Activated naive CD8-positive, alpha-beta T cell treated with anti-CD3 and anti-CD28 coated beads for 36 hours (primary cell): ENCODE measurements at regions not wholly inside any gene's neighbourhood (a gene's known extent, or its start where the extent isn't known, plus 50 kb on each side); places are given as distances from the start of the nearest gene placed in this dataset.
"Not testable (repeated sequence)": the region's sequence is repeated elsewhere in the genome, so short reads cannot be mapped to it uniquely, and the experiment has no call there.

Experiments
- DNase-seq: peaks from one replicate; pipeline ENCODE4 v3.0.0; 2021
- H3K27ac Mint-ChIP-seq: one replicate; pipeline ENCODE4 v1.8.0; 2022; ENCODE audit warnings: mild to moderate bottlenecking, moderate library complexity, mixed read lengths
- H3K27me3 Mint-ChIP-seq: one replicate; pipeline ENCODE4 v1.8.0; 2022; ENCODE audit warnings: mild to moderate bottlenecking, mixed read lengths
- H3K36me3 Mint-ChIP-seq: one replicate; pipeline ENCODE4 v1.8.0; 2021; ENCODE audit warnings: mild to moderate bottlenecking, mixed read lengths
- H3K4me1 Mint-ChIP-seq: one replicate; pipeline ENCODE4 v1.8.0; 2021; ENCODE audit warnings: mixed read lengths
- H3K4me3 Mint-ChIP-seq: one replicate; pipeline ENCODE4 v1.8.0; 2022; ENCODE audit warnings: mild to moderate bottlenecking, moderate library complexity, mixed read lengths
- H3K9me3 Mint-ChIP-seq: one replicate; pipeline ENCODE4 v1.8.0; 2022; ENCODE audit warnings: mixed read lengths

- Mint-ChIP-seq H3K27ac (no peak overlapping the region), H3K27me3 (no peaks in the 10 kb centered on the region), H3K9me3 (peaks cover 2% of the 10 kb centered on the region), H3K4me3 (no peak overlapping the region), H3K36me3 (no peaks in the 10 kb centered on the region), H3K4me1 (no peaks in the 10 kb centered on the region)
- DNase-seq, result no peak
Measured at GRCh38 chr18:41060967-41061366, 894.1 kb upstream of the PIK3C3 start.

GRCh38 chr18:41059126-41059415 lies 896.0 kb upstream of the PIK3C3 start:
- peaks cover 2% of the 10 kb centered on the region for H3K9me3 Mint-ChIP-seq
- H3K4me1 Mint-ChIP-seq, result no peaks in the 10 kb centered on the region
- H3K27ac Mint-ChIP-seq, result no peak overlapping the region
- no peak for DNase-seq
- no peaks in the 10 kb centered on the region for H3K36me3 Mint-ChIP-seq
- H3K4me3 Mint-ChIP-seq, result no peak overlapping the region
- no peaks in the 10 kb centered on the region for H3K27me3 Mint-ChIP-seq

GRCh38 chr18:41058351-41059125 lies 896.5 kb upstream of the PIK3C3 start:
- Mint-ChIP-seq H3K27ac (no peak overlapping the region), H3K27me3 (no peaks in the 10 kb centered on the region), H3K4me3 (no peak overlapping the region), H3K36me3 (no peaks in the 10 kb centered on the region), H3K9me3 (peaks cover 5% of the 10 kb centered on the region), H3K4me1 (no peaks in the 10 kb centered on the region)
- no peak for DNase-seq

- peaks cover 7% of the 10 kb centered on the region for H3K9me3 Mint-ChIP-seq
- H3K4me1 Mint-ChIP-seq, result no peaks in the 10 kb centered on the region
- no peaks in the 10 kb centered on the region for H3K27me3 Mint-ChIP-seq
- no peaks in the 10 kb centered on the region for H3K36me3 Mint-ChIP-seq
- no peak overlapping the region for H3K27ac Mint-ChIP-seq
- no peak overlapping the region for H3K4me3 Mint-ChIP-seq
- DNase-seq, result no peak
Measured at GRCh38 chr18:41052625-41053024, 902.4 kb upstream of the PIK3C3 start.

GRCh38 chr18:41046250-41046649 lies 908.8 kb upstream of the PIK3C3 start:
- not testable (repeated sequence) for H3K4me1 Mint-ChIP-seq, H3K36me3 Mint-ChIP-seq, H3K27me3 Mint-ChIP-seq, H3K4me3 Mint-ChIP-seq, H3K27ac Mint-ChIP-seq, DNase-seq, H3K9me3 Mint-ChIP-seq

GRCh38 chr18:41043876-41044275 lies 911.2 kb upstream of the PIK3C3 start:
- Mint-ChIP-seq H3K36me3 (no peaks in the 10 kb centered on the region), H3K9me3 (peaks cover 7% of the 10 kb centered on the region), H3K27me3 (no peaks in the 10 kb centered on the region)

GRCh38 chr18:41042866-41043265 lies 912.2 kb upstream of the PIK3C3 start:
- no peaks in the 10 kb centered on the region for H3K36me3 Mint-ChIP-seq
- no peak overlapping the region for H3K27ac Mint-ChIP-seq
- H3K4me3 Mint-ChIP-seq, result no peak overlapping the region
- H3K9me3 Mint-ChIP-seq, result peaks cover 7% of the 10 kb centered on the region
- no peak for DNase-seq
- H3K4me1 Mint-ChIP-seq, result no peaks in the 10 kb centered on the region
- H3K27me3 Mint-ChIP-seq, result no peaks in the 10 kb centered on the region

More at GRCh38 chr18:41043876-41044275, 911.2 kb upstream of the PIK3C3 start:
- H3K27ac Mint-ChIP-seq, result no peak overlapping the region
- H3K4me3 Mint-ChIP-seq, result no peak overlapping the region
- H3K4me1 Mint-ChIP-seq, result no peaks in the 10 kb centered on the region
- no peak for DNase-seq

GRCh38 chr18:41038071-41038470 lies 917.0 kb upstream of the PIK3C3 start:
- no peaks in the 10 kb centered on the region for H3K27me3 Mint-ChIP-seq
- H3K36me3 Mint-ChIP-seq, result no peaks in the 10 kb centered on the region
- H3K9me3 Mint-ChIP-seq, result peaks cover 8% of the 10 kb centered on the region
- no peak overlapping the region for H3K27ac Mint-ChIP-seq
- H3K4me3 Mint-ChIP-seq, result no peak overlapping the region
- no peaks in the 10 kb centered on the region for H3K4me1 Mint-ChIP-seq
- no peak for DNase-seq

GRCh38 chr18:41036346-41036745 lies 918.7 kb upstream of the PIK3C3 start:
- no peaks in the 10 kb centered on the region for H3K27me3 Mint-ChIP-seq

GRCh38 chr18:41034413-41034812 lies 920.6 kb upstream of the PIK3C3 start:
- H3K9me3 Mint-ChIP-seq, result peaks cover 3% of the 10 kb centered on the region
- no peaks in the 10 kb centered on the region for H3K27me3 Mint-ChIP-seq
- H3K27ac Mint-ChIP-seq, result no peak overlapping the region
- no peak for DNase-seq
- no peak overlapping the region for H3K4me3 Mint-ChIP-seq
- H3K4me1 Mint-ChIP-seq, result no peaks in the 10 kb centered on the region
- H3K36me3 Mint-ChIP-seq, result no peaks in the 10 kb centered on the region

More at GRCh38 chr18:41036346-41036745, 918.7 kb upstream of the PIK3C3 start:
- no peak overlapping the region for H3K27ac Mint-ChIP-seq
- no peaks in the 10 kb centered on the region for H3K36me3 Mint-ChIP-seq
- H3K9me3 Mint-ChIP-seq, result peaks cover 8% of the 10 kb centered on the region
- DNase-seq, result no peak
- H3K4me1 Mint-ChIP-seq, result no peaks in the 10 kb centered on the region
- no peak overlapping the region for H3K4me3 Mint-ChIP-seq

GRCh38 chr18:41025666-41026065 lies 929.4 kb upstream of the PIK3C3 start:
- H3K4me1 Mint-ChIP-seq, result no peaks in the 10 kb centered on the region
- no peak for DNase-seq
- H3K27me3 Mint-ChIP-seq, result no peaks in the 10 kb centered on the region
- no peaks in the 10 kb centered on the region for H3K36me3 Mint-ChIP-seq
- no peaks in the 10 kb centered on the region for H3K9me3 Mint-ChIP-seq
- no peak overlapping the region for H3K27ac Mint-ChIP-seq
- no peak overlapping the region for H3K4me3 Mint-ChIP-seq

GRCh38 chr18:41024792-41025191 lies 930.2 kb upstream of the PIK3C3 start:
- H3K27me3 Mint-ChIP-seq, result no peaks in the 10 kb centered on the region
- H3K4me3 Mint-ChIP-seq, result no peak overlapping the region
- H3K4me1 Mint-ChIP-seq, result no peaks in the 10 kb centered on the region
- H3K9me3 Mint-ChIP-seq, result peaks cover under 1% of the 10 kb centered on the region
- H3K27ac Mint-ChIP-seq, result no peak overlapping the region
- DNase-seq, result no peak
- H3K36me3 Mint-ChIP-seq, result no peaks in the 10 kb centered on the region

GRCh38 chr18:41022484-41022883 lies 932.5 kb upstream of the PIK3C3 start:
- Mint-ChIP-seq H3K4me3 (no peak overlapping the region), H3K9me3 (peaks cover 4% of the 10 kb centered on the region), H3K4me1 (no peaks in the 10 kb centered on the region), H3K36me3 (no peaks in the 10 kb centered on the region), H3K27me3 (no peaks in the 10 kb centered on the region), H3K27ac (no peak overlapping the region)
- DNase-seq, result no peak

GRCh38 chr18:41021089-41021488 lies 933.9 kb upstream of the PIK3C3 start:
- H3K27ac Mint-ChIP-seq, result no peak overlapping the region
- H3K4me3 Mint-ChIP-seq, result no peak overlapping the region
- no peaks in the 10 kb centered on the region for H3K27me3 Mint-ChIP-seq
- no peaks in the 10 kb centered on the region for H3K4me1 Mint-ChIP-seq
- no peak for DNase-seq
- H3K9me3 Mint-ChIP-seq, result peaks cover 7% of the 10 kb centered on the region
- H3K36me3 Mint-ChIP-seq, result no peaks in the 10 kb centered on the region

GRCh38 chr18:41012194-41012593 lies 942.8 kb upstream of the PIK3C3 start:
- Mint-ChIP-seq H3K4me1 (no peaks in the 10 kb centered on the region), H3K9me3 (peaks cover 8% of the 10 kb centered on the region), H3K4me3 (no peak overlapping the region), H3K36me3 (no peaks in the 10 kb centered on the region), H3K27me3 (no peaks in the 10 kb centered on the region), H3K27ac (no peak overlapping the region)
- no peak for DNase-seq

GRCh38 chr18:41009926-41010325 lies 945.1 kb upstream of the PIK3C3 start:
- no peak for DNase-seq
- H3K27ac Mint-ChIP-seq, result no peak overlapping the region
- H3K27me3 Mint-ChIP-seq, result no peaks in the 10 kb centered on the region
- H3K4me1 Mint-ChIP-seq, result no peaks in the 10 kb centered on the region
- H3K9me3 Mint-ChIP-seq, result peaks cover 7% of the 10 kb centered on the region
- H3K4me3 Mint-ChIP-seq, result no peak overlapping the region
- no peaks in the 10 kb centered on the region for H3K36me3 Mint-ChIP-seq
